ENCODE measurements at regions not wholly inside any gene's neighbourhood (a gene's known extent, or its start where the extent isn't known, plus 50 kb on each side); places are given as distances from the start of the nearest gene placed in this dataset.
A peak's percentile ranks its signal among the peaks of the same experiment; 100 is the strongest.
"Not testable (repeated sequence)": the region's sequence is repeated elsewhere in the genome, so short reads cannot be mapped to it uniquely, and the experiment has no call there.

- no peak for DNase-seq (ENCODE audit: low spot score)
Measured at GRCh38 chr4:124053872-124054538, 657.4 kb downstream of the SPRY1 start.

GRCh38 chr4:124055336-124055735, 657.2 kb downstream of the ANKRD50 start:
- no peak for DNase-seq (ENCODE audit: low spot score)

DNA sequence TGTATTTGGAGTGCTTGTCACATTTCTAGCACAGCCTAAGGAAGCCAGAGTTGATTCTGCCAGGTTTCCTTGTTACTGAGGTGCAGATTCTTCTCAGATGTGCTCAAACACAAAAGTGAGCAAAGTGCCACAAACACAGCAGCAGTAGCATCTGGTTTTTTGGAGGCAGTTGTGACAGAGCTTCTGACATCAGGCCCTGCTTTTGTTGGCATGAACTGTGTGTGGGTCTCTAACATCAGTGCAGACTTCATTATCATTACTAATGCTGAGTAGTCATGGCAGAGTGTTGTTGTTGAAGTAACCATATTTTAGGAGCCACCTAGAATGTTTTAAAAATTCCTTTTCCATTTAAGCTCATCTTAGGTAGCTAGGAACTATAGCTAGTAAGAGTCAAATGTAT, 656.6 kb downstream of the ANKRD50 start:
- DNase-seq (ENCODE audit: low spot score): no peak

- DNase-seq (ENCODE audit: low spot score): peak; percentile 1
Measured at GRCh38 chr4:124060261-124060918, 652.1 kb downstream of the ANKRD50 start.

DNA sequence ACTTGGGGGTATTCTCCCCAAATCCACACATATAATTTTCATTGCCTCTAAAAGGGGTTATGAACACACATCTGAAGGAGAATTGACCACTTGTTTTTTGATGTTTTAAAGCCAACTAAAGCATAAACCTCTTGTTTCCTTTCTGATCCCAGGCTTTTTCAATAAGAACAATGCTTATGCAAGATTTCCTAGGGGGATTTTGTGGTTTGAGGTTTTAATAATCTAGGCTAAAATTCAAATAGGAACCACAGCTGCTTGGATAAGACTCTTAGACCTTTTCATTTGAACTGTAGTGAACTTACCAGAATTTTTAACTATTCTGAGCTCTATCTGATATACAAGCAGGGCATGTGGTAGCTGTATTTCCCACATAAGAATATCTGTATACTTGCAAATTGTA, 651.1 kb downstream of the ANKRD50 start:
- DNase-seq (ENCODE audit: low spot score): no peak

GRCh38 chr4:124065422-124065821, 647.1 kb downstream of the ANKRD50 start:
- DNase-seq (ENCODE audit: low spot score): no peak

DNA sequence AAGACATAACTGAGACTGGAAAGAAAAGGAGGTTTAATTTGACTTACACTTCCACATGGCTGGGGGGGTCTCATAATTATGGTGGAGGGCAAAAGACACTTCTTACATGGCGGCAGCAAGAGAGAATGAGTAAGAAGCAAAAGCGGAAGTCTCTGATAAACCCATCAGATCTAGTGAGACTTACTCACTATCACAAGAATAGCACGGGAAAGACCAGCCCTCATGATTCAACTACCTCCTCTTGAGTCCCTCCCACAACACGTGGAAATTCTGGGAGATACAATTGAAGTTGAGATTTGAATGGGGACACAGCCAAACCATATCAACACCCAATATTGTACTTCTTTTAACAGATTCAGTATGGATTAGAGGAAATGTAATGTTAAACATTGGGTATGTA, 646.6 kb downstream of the ANKRD50 start:
- no peak for DNase-seq (ENCODE audit: low spot score)

GRCh38 chr4:124066595-124066994, 645.9 kb downstream of the ANKRD50 start:
- no peak for DNase-seq (ENCODE audit: low spot score)

- no peak for DNase-seq (ENCODE audit: low spot score)
Measured at GRCh38 chr4:124067046-124067445, 645.5 kb downstream of the ANKRD50 start.

GRCh38 chr4:124070688-124071484, 641.6 kb downstream of the ANKRD50 start:
- no peak for DNase-seq (ENCODE audit: low spot score)

- not testable (repeated sequence) for DNase-seq (ENCODE audit: low spot score)
Measured at GRCh38 chr4:124075276-124075675, 637.3 kb downstream of the ANKRD50 start.

DNA sequence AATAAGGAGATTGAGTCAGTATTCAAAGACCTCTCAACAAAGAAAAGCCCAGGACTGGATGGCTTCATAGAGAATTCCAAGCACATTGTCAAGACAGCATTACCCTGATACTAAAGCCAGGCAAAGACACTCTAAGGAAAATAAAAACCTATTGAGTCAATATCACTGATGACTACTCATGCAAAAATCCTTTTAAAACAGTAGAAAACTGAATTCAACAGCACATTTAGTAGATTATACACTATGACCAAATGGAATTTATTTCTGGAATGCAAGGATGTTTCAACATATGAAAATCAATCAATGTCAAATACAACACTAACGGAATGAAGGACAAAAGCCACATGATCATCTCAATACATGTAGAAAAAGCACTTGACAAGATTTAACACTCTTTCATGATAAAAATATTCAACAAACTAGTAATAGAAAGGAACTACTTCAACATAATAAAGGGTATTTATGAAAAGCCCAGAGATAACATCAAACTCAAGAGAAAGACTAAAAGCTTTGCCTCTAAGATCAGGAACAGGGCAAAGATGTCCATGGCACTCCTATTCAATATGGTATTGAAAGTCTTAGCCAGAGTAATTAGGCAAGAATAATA, 633.3 kb downstream of the ANKRD50 start:
- no peak for DNase-seq (ENCODE audit: low spot score)

DNA sequence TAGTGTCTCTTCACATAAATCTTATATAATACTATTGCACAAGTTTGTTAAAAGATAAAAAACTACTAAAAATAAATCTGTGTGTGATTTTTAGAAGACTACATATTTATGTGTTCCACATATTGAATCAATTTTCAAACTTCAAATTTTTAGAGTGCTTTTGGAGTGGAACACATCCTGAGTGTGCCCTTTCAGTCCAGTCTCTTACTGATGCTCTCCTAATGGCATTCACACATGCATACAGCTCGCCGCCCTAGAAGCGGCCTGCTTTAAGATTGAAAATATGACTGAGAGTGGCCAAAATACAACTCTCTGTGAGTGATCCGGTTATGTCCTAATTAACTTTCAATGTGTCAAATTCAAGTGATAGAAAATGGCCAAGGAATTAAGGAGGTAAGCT, 628.8 kb downstream of the ANKRD50 start:
- no peak for DNase-seq (ENCODE audit: low spot score)

DNA sequence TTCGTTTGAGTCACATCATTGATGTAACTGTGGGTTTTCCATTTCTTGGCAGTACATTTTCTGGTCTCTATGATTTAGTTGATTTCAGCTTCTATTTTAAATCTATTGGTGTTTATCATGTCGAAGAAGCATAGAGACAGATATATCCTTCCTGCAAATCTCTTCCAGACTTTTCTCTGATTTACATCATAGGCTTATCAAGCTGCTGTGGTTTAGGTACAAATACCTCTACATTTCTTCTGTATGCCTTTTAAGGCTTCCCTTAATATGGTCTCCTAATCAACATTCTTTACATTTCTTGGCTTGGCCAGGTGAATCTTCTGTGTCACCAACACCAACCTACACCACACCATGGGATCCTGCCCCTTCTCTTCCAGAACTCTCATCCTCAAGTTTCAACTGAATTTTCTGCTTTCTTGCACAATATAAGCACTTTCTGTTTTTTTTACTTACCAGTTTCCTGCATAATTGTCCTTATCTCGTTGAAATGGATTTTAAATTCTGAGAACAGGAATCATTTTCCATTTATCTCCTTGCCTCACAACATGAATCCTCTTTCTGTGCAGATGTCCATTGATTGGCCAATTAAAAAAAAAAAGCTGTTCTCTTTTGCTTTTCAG, 626.9 kb downstream of the ANKRD50 start:
- no peak for DNase-seq (ENCODE audit: low spot score)

- no peak for DNase-seq (ENCODE audit: low spot score)
Measured at GRCh38 chr4:124090021-124090420, 622.5 kb downstream of the ANKRD50 start.

DNA sequence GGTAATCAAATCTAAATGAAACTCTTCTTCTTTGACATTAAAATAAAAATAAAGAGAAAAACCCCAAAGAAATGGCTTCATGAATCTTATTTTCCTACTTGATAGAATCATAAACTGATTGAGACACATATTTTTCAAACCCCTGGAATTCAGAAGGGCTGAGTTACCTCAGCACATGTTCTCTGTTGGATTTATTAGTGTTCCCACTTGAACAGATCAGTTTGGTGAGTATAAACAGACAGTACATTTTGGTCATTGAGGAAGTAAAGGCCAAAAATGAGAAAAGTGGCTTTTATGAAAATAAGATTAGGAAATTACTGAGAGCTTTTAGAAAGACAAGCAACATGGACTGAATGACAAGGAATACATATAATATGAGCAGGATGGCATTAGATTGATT, 620.4 kb downstream of the ANKRD50 start:
- DNase-seq (ENCODE audit: low spot score): no peak

- DNase-seq (ENCODE audit: low spot score): no peak
Measured at GRCh38 chr4:124092541-124092984, 620.0 kb downstream of the ANKRD50 start.

DNA sequence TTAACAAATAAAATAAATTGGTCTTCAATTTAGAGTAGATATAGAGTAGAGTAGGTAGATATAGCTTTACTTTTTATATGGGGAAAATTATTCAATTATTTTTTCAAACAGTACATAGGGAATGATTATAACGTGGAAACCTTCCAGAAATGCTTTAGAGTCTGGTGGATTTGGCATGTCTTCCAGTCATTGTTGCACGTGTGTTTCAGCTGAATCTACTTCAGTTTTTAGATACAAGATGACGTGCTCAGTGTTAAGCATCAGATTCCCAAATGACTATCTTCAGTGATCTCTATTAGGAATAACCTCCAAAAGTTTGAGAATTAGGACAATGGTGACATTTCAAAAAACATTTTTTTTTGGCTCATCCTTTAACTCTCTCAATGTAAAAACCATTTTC, 616.9 kb downstream of the ANKRD50 start:
- DNase-seq (ENCODE audit: low spot score): no peak

- DNase-seq (ENCODE audit: low spot score): no peak
Measured at GRCh38 chr4:124096290-124096689, 616.2 kb downstream of the ANKRD50 start.

- DNase-seq (ENCODE audit: low spot score): no peak
Measured at GRCh38 chr4:124097447-124097846, 615.1 kb downstream of the ANKRD50 start.

- no peak for DNase-seq (ENCODE audit: low spot score)
Measured at GRCh38 chr4:124104101-124104500, 608.4 kb downstream of the ANKRD50 start.

- no peak for DNase-seq (ENCODE audit: low spot score)
Measured at GRCh38 chr4:124104628-124105027, 607.9 kb downstream of the ANKRD50 start.
